ENCODE measurements at regions not wholly inside any gene's neighbourhood (a gene's known extent, or its start where the extent isn't known, plus 50 kb on each side); places are given as distances from the start of the nearest gene placed in this dataset.
A peak's percentile ranks its signal among the peaks of the same experiment; 100 is the strongest.

GRCh38 chr7:130948822-130949221, 214.8 kb upstream of the KLF14 start:
- RAD21 ChIA-PET (ENCODE audit: low non-redundant PET in 1 of 2, low total read pairs in 2 of 2, uncharacterized antibody in 2 of 2, unreplicated experiment in 2 of 2), result no interaction called here
- TF ChIP-seq ZNF274 (IDR thresholded peaks at IDR 0.05; ENCODE audit: low read depth, low read length) (no peak), EZH2phosphoT487 (IDR thresholded peaks at IDR 0.05; ENCODE audit: borderline replicate concordance) (no peak), ZFX (IDR thresholded peaks at IDR 0.05) (no peak), EZH2 (IDR thresholded peaks at IDR 0.05) (no peak)
- H3K36me3 ChIP-seq (ENCODE audit: control insufficient read depth in 1 of 2, insufficient read depth in 2 of 2, low read length in 2 of 2), result peaks cover 18 to 48% of the 10 kb centered on the region in 2 experiments
- H2AFZ ChIP-seq (ENCODE audit: low read depth, low read length, poor library complexity, severe bottlenecking), result no peak overlapping the region
- no peak overlapping the region for H3K4me3 ChIP-seq (replicated peaks in 1 of 2; ENCODE audit: low read depth in 1 of 2, low read length in 2 of 2)
- POLR2A ChIA-PET, result interaction anchor here (0.6 to 4.5 kb wide), 4 partner anchors 7 to 43 kb away, joined by 3 to 21 read pairs (median 6); no protein-coding TSS in a partner anchor
- peaks cover 63 to 94% of the 10 kb centered on the region in 2 experiments for H3K4me1 ChIP-seq (ENCODE audit: control insufficient read depth in 1 of 2, insufficient read depth in 2 of 2, low read length in 2 of 2)
- no peak overlapping the region for H3K4me2 ChIP-seq (ENCODE audit: low read length)
- intact Hi-C loops (cut with micrococcal nuclease), result no loop called here
- DNase-seq (ENCODE audit: low read depth, low spot score), result no peak
- H3K27me3 ChIP-seq (ENCODE audit: insufficient read depth, low read length), result no peaks in the 10 kb centered on the region
- CTCF ChIA-PET, result interaction anchor here (2.1 kb wide), 2 partner anchors 11 to 52 kb away, joined by 9 to 12 read pairs; no protein-coding TSS in a partner anchor
- H3K9ac ChIP-seq (ENCODE audit: low read length), result no peak overlapping the region
- no TSS peak for BruUV-seq (replicated peaks)
- H4K20me1 ChIP-seq (ENCODE audit: insufficient read depth), result no peaks in the 10 kb centered on the region
- peak overlapping the region; percentile 91; the same call in 1 of the 2 replicates for H3K27ac ChIP-seq (ENCODE audit: low read depth, low read length)
- peaks cover 100% of the 10 kb centered on the region for H3K79me2 ChIP-seq (ENCODE audit: insufficient read depth, low read length)
- no peaks in the 10 kb centered on the region for H3K9me2 ChIP-seq (ENCODE audit: insufficient read depth)
- no peak for ATAC-seq
- no peaks in the 10 kb centered on the region for H3K9me3 ChIP-seq (ENCODE audit: control insufficient read depth in 1 of 2, insufficient read depth in 1 of 2, low read depth in 1 of 2, low read length in 2 of 2)

DNA sequence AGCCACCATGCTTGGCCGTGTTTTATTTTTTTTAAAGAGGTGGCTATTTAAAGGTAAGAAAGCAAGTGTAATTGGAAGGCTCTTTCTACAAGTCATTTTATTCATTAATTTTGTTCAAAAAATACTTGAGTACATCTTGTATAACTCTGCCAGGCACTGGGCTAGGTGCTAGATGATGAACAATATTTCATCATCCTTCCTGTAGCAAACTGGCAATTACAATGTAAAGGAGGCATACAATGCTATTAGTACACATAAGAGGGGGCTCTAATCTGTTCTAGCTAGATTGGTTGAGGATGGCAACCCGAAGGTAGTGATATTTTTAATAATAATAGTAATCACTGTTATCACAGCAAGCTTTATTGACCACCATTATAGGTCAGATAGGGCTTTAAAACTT, 215.5 kb upstream of the KLF14 start:
- H3K27ac ChIP-seq (ENCODE audit: low read depth, low read length), result peak overlapping the region; percentile 91; the same call in 1 of the 2 replicates
- H3K4me3 ChIP-seq (replicated peaks in 1 of 2; ENCODE audit: low read depth in 1 of 2, low read length in 2 of 2), result no peak overlapping the region
- RAD21 ChIA-PET (ENCODE audit: low non-redundant PET in 1 of 2, low total read pairs in 2 of 2, uncharacterized antibody in 2 of 2, unreplicated experiment in 2 of 2), result no interaction called here
- H3K4me1 ChIP-seq (ENCODE audit: control insufficient read depth in 1 of 2, insufficient read depth in 2 of 2, low read length in 2 of 2), result peaks cover 61 to 94% of the 10 kb centered on the region in 2 experiments
- no peaks in the 10 kb centered on the region for H3K9me2 ChIP-seq (ENCODE audit: insufficient read depth)
- no peaks in the 10 kb centered on the region for H3K27me3 ChIP-seq (ENCODE audit: insufficient read depth, low read length)
- no peak for DNase-seq (ENCODE audit: low read depth, low spot score)
- peaks cover 100% of the 10 kb centered on the region for H3K79me2 ChIP-seq (ENCODE audit: insufficient read depth, low read length)
- intact Hi-C loops (cut with micrococcal nuclease), result no loop called here
- no peaks in the 10 kb centered on the region for H4K20me1 ChIP-seq (ENCODE audit: insufficient read depth)
- no peak overlapping the region for H3K9ac ChIP-seq (ENCODE audit: low read length)
- H2AFZ ChIP-seq (ENCODE audit: low read depth, low read length, poor library complexity, severe bottlenecking), result no peak overlapping the region
- BruUV-seq (replicated peaks), result no TSS peak
- no peak overlapping the region for H3K4me2 ChIP-seq (ENCODE audit: low read length)
- ATAC-seq, result peak; percentile 5; the same call in 1 of the 2 replicates
- no peaks in the 10 kb centered on the region for H3K9me3 ChIP-seq (ENCODE audit: control insufficient read depth in 1 of 2, insufficient read depth in 1 of 2, low read depth in 1 of 2, low read length in 2 of 2)
- TF ChIP-seq SIN3A (IDR thresholded peaks at IDR 0.05; ENCODE audit: low read depth), result 0 out of 2 replicates have a peak, but pooled peaks have one; percentile 4
- TF ChIP-seq CBX3 (IDR thresholded peaks at IDR 0.05; ENCODE audit: low read depth), result no peak
- POLR2A ChIA-PET, result interaction anchor here (1.2 to 4.5 kb wide), 3 partner anchors 7 to 11 kb away, joined by 3 to 21 read pairs (median 6); no protein-coding TSS in a partner anchor
- H3K36me3 ChIP-seq (ENCODE audit: control insufficient read depth in 1 of 2, insufficient read depth in 2 of 2, low read length in 2 of 2), result peaks cover 14 to 55% of the 10 kb centered on the region in 2 experiments
- CTCF ChIA-PET, result interaction anchor here (2.1 kb wide), 2 partner anchors 10 to 52 kb away, joined by 9 to 12 read pairs; no protein-coding TSS in a partner anchor
